Umbilical cord (tissue), 1 donor: ENCODE measurements at regions not wholly inside any gene's neighbourhood (a gene's known extent, or its start where the extent isn't known, plus 50 kb on each side); places are given as distances from the start of the nearest gene placed in this dataset.
A peak's percentile ranks its signal among the peaks of the same experiment; 100 is the strongest.

Experiments
- DNase-seq: peaks from one replicate; pipeline ENCODE4 v3.0.0-alpha.2; 2015; ENCODE audit warnings: low spot score

- DNase-seq: peak; percentile 22
Measured at GRCh38 chr9:84174486-84174885, 166.1 kb downstream of the SLC28A3 start.

GRCh38 chr9:84177407-84177806, 163.2 kb downstream of the SLC28A3 start:
- DNase-seq: peak; percentile 10

GRCh38 chr9:84179531-84179930, 161.0 kb downstream of the SLC28A3 start:
- peak; percentile 66 for DNase-seq

GRCh38 chr9:84187090-84187489, 153.5 kb downstream of the SLC28A3 start:
- peak; percentile 36 for DNase-seq

GRCh38 chr9:84189904-84190303, 150.7 kb downstream of the SLC28A3 start:
- no peak for DNase-seq

GRCh38 chr9:84190411-84190810, 150.1 kb downstream of the SLC28A3 start:
- no peak for DNase-seq

GRCh38 chr9:84206801-84207370, 133.7 kb downstream of the SLC28A3 start:
- DNase-seq: no peak

GRCh38 chr9:84207491-84207951, 133.0 kb downstream of the SLC28A3 start:
- no peak for DNase-seq

- peak; percentile 84 for DNase-seq
Measured at GRCh38 chr9:84212246-84212645, 128.3 kb downstream of the SLC28A3 start.

GRCh38 chr9:84212982-84213381, 127.6 kb downstream of the SLC28A3 start:
- DNase-seq: peak; percentile 63

GRCh38 chr9:84216151-84216550, 124.4 kb downstream of the SLC28A3 start:
- no peak for DNase-seq

- DNase-seq: no peak
Measured at GRCh38 chr9:84218322-84218721, 122.2 kb downstream of the SLC28A3 start.

GRCh38 chr9:84224246-84224645, 116.3 kb downstream of the SLC28A3 start:
- DNase-seq: no peak
